GM23338 (cell line): ENCODE measurements at regions not wholly inside any gene's neighbourhood (a gene's known extent, or its start where the extent isn't known, plus 50 kb on each side); places are given as distances from the start of the nearest gene placed in this dataset.

Experiments
- ATAC-seq: fragments of 200-7000 bp; cut with Tn5 transposase; 3 replicates; pipeline ENCODE4 v1.9.1; 2020
- DNase-seq: peaks from one replicate; pipeline ENCODE4 v3.0.0-alpha.2; 2015; ENCODE audit warnings: low spot score
- H2AFZ ChIP-seq: fragments of 200-600 bp; sonication (generic); 2 replicates; pipeline ENCODE4 v1.8.0; 2016; ENCODE audit warnings: antibody characterized with exemption, mild to moderate bottlenecking, moderate library complexity
- H3F3A ChIP-seq: fragments of 200-600 bp; sonication (generic); replicated peaks from 2 replicates; pipeline ENCODE4 v1.8.0; 2017; ENCODE audit warnings: antibody characterized with exemption, mixed run types, low read depth
- H3K27ac ChIP-seq: fragments of 200-600 bp; sonication (generic); 2 replicates; pipeline ENCODE4 v1.6.1; 2016; ENCODE audit warnings: low read depth
- H3K27me3 ChIP-seq: fragments of 200-600 bp; sonication (generic); 2 replicates; pipeline ENCODE4 v1.8.0; 2016; ENCODE audit warnings: mild to moderate bottlenecking, mixed run types, moderate library complexity; ENCODE audit not compliant: insufficient read depth
- H3K36me3 ChIP-seq: fragments of 200-600 bp; sonication (generic); 2 replicates; pipeline ENCODE4 v1.8.0; 2016; ENCODE audit warnings: mild to moderate bottlenecking; ENCODE audit not compliant: insufficient read depth
- H3K4me1 ChIP-seq: fragments of 200-600 bp; sonication (generic); 2 replicates; pipeline ENCODE4 v1.8.0; 2016; ENCODE audit warnings: mild to moderate bottlenecking, moderate library complexity; ENCODE audit not compliant: insufficient read depth
- H3K4me2 ChIP-seq: fragments of 200-600 bp; sonication (generic); 2 replicates; pipeline ENCODE4 v1.7.1; 2017; ENCODE audit warnings: mixed run types
- H3K4me3 ChIP-seq: fragments of 200-600 bp; sonication (generic); 2 replicates; pipeline ENCODE4 v1.6.1; 2016; ENCODE audit warnings: mixed run types
- H3K79me2 ChIP-seq: fragments of 200-600 bp; sonication (generic); replicated peaks from 2 replicates; pipeline ENCODE4 v1.8.0; 2017; ENCODE audit warnings: mild to moderate bottlenecking; ENCODE audit not compliant: insufficient read depth
- H3K9me2 ChIP-seq: fragments of 200-600 bp; sonication (generic); 2 replicates; pipeline ENCODE4 v1.8.0; 2017; ENCODE audit not compliant: insufficient read depth
- H4K20me1 ChIP-seq: fragments of 200-600 bp; sonication (generic); replicated peaks from 2 replicates; pipeline ENCODE4 v1.8.0; 2017; ENCODE audit warnings: mild to moderate bottlenecking; ENCODE audit not compliant: insufficient read depth
- H3K27ac Mint-ChIP-seq: 2 replicates; pipeline ENCODE4 v1.8.0; 2020; ENCODE audit warnings: inconsistent platforms, mild to moderate bottlenecking, moderate library complexity, mixed read lengths
- H3K27me3 Mint-ChIP-seq: 3 replicates; pipeline ENCODE4 v1.8.0; 2022; ENCODE audit warnings: low read depth, mild to moderate bottlenecking, moderate library complexity, mixed read lengths, inconsistent platforms; ENCODE audit not compliant: insufficient read depth, poor library complexity
- H3K36me3 Mint-ChIP-seq: 3 replicates; pipeline ENCODE4 v1.8.0; 2021; ENCODE audit warnings: low read depth, mild to moderate bottlenecking, inconsistent platforms, moderate library complexity, mixed read lengths
- H3K4me1 Mint-ChIP-seq: 3 replicates; pipeline ENCODE4 v1.8.0; 2020; ENCODE audit warnings: mild to moderate bottlenecking, inconsistent platforms, mixed read lengths
- H3K4me3 Mint-ChIP-seq: 3 replicates; pipeline ENCODE4 v1.8.0; 2021; ENCODE audit warnings: moderate library complexity, mild to moderate bottlenecking, inconsistent platforms, mixed read lengths
- H3K9me3 Mint-ChIP-seq: 3 replicates; pipeline ENCODE4 v1.8.0; 2020; ENCODE audit warnings: moderate library complexity, mild to moderate bottlenecking, inconsistent platforms, mixed read lengths
- CREB1 ChIP-seq: fragments of 250-450 bp; sonication (Bioruptor Pico); IDR thresholded peaks from 2 replicates; pipeline ENCODE4 v1.5.0; 2020; ENCODE audit warnings: low read depth, mild to moderate bottlenecking, moderate library complexity
- CTCF ChIP-seq, 2 experiments: fragments of 200-600 bp in 1 of 2; sonication (generic) in 1 of 2; conservative IDR thresholded peaks; 2 replicates each; pipeline versions ENCODE4 v1.5.1 to v1.6.1; 2016 to 2017; ENCODE audit warnings: antibody characterized with exemption in 2 of 2, low read depth in 2 of 2, mild to moderate bottlenecking in 2 of 2, moderate library complexity in 1 of 2
- ETS1 ChIP-seq: IDR thresholded peaks from 2 replicates; pipeline ENCODE4 v1.6.1; 2016; ENCODE audit warnings: antibody characterized with exemption
- EZH2 ChIP-seq: fragments of 200-600 bp; sonication (generic); IDR thresholded peaks from one replicate; pipeline ENCODE4 v1.8.0; 2017; ENCODE audit warnings: antibody characterized with exemption, mild to moderate bottlenecking, low read depth; ENCODE audit not compliant: unreplicated experiment
- EZH2phosphoT487 ChIP-seq: fragments of 200-600 bp; sonication (generic); IDR thresholded peaks from one replicate; pipeline ENCODE4 v1.8.1; 2018; ENCODE audit warnings: antibody characterized with exemption; ENCODE audit not compliant: unreplicated experiment
- NANOG ChIP-seq: IDR thresholded peaks from 2 replicates; pipeline ENCODE4 v1.6.1; 2016; ENCODE audit warnings: antibody characterized with exemption, borderline replicate concordance
- POLR2AphosphoS5 ChIP-seq: IDR thresholded peaks from 2 replicates; pipeline ENCODE4 v1.6.1; 2016; ENCODE audit warnings: antibody characterized with exemption, low read depth
- REST ChIP-seq: IDR thresholded peaks from one replicate; pipeline ENCODE4 v1.6.1; 2018; ENCODE audit warnings: antibody characterized with exemption; ENCODE audit not compliant: unreplicated experiment
- STAT1 ChIP-seq: IDR thresholded peaks from one replicate; pipeline ENCODE4 v1.6.1; 2016; ENCODE audit warnings: antibody characterized with exemption; ENCODE audit not compliant: unreplicated experiment
- ZNF331 ChIP-seq: fragments of 250-450 bp; sonication (Bioruptor Pico); IDR thresholded peaks from 2 replicates; pipeline ENCODE4 v1.5.0; 2020; ENCODE audit warnings: low read depth, mild to moderate bottlenecking, moderate library complexity
- ZNF462 ChIP-seq: fragments of 250-450 bp; sonication (Bioruptor Pico); IDR thresholded peaks from 2 replicates; pipeline ENCODE4 v1.5.0; 2020; ENCODE audit warnings: mild to moderate bottlenecking, moderate library complexity

- TF ChIP-seq ETS1 (no peak), CTCF (conservative IDR thresholded peaks at IDR 0.05; ENCODE audit: low read depth in 2 of 2) (no peak), ZNF331 (no peak), POLR2AphosphoS5 (no peak), CREB1 (CRISPR knock-in tag) (no peak)
Measured at GRCh38 chr2:66694087-66694860, 259.3 kb downstream of the MEIS1 start (continued).

- Histone ChIP-seq H3K27me3 (no peaks in the 10 kb centered on the region), H3K79me2 (no peaks in the 10 kb centered on the region), H3F3A (no peaks in the 10 kb centered on the region), H4K20me1 (no peaks in the 10 kb centered on the region), H3K4me1 (peaks cover 81% of the 10 kb centered on the region), H3K4me3 (no peak overlapping the region), H3K9me2 (no peaks in the 10 kb centered on the region), H3K27ac (no peak overlapping the region), H3K36me3 (no peaks in the 10 kb centered on the region), H3K4me2 (no peak overlapping the region), H2AFZ (no peak overlapping the region)
- H3K9me3 Mint-ChIP-seq = no peaks in the 10 kb centered on the region
- DNase-seq (no peak), ATAC-seq (no peak)
- H3K27me3 Mint-ChIP-seq = peaks cover 6% of the 10 kb centered on the region
- H3K4me1 Mint-ChIP-seq = peaks cover 71% of the 10 kb centered on the region
- H3K27ac Mint-ChIP-seq = no peak overlapping the region
- no peak overlapping the region for H3K4me3 Mint-ChIP-seq
- no peaks in the 10 kb centered on the region for H3K36me3 Mint-ChIP-seq
- TF ChIP-seq ZNF462 (CRISPR knock-in tag) (no peak), NANOG (no peak), STAT1 (no peak), REST (no peak), EZH2 (no peak), EZH2phosphoT487 (no peak)
Measured at GRCh38 chr2:66695226-66695735, 260.4 kb downstream of the MEIS1 start.
